OCI-LY3 (cell line): ENCODE measurements at regions not wholly inside any gene's neighbourhood (a gene's known extent, or its start where the extent isn't known, plus 50 kb on each side); places are given as distances from the start of the nearest gene placed in this dataset.

Experiments used
- H2AFZ ChIP-seq: fragments of 200-600, 300-600 bp; shearing (Covaris generic); 2 replicates; pipeline ENCODE4 v1.6.0; 2014; ENCODE audit warnings: antibody characterized with exemption, low read depth, low read length
- H3K27ac ChIP-seq: fragments of 200-600, 300-600 bp; sonication (generic); 2 replicates; pipeline ENCODE4 v1.5.1; 2014; ENCODE audit warnings: mild to moderate bottlenecking, low read length, moderate library complexity, mixed read lengths
- H3K27me3 ChIP-seq: fragments of 200-600, 300-600 bp; sonication (generic); 2 replicates; pipeline ENCODE4 v1.6.1; 2014; ENCODE audit warnings: low read depth, low read length, mixed read lengths
- H3K36me3 ChIP-seq: fragments of 200-600, 300-600 bp; sonication (generic); replicated peaks from 2 replicates; pipeline ENCODE3; 2014; ENCODE audit warnings: low read depth, low read length, mixed read lengths
- H3K4me1 ChIP-seq: fragments of 300-600, 200-600 bp; sonication (generic); 2 replicates; pipeline ENCODE4 v1.6.1; 2014; ENCODE audit warnings: low read length, mixed read lengths
- H3K4me2 ChIP-seq: fragments of 200-600, 300-600 bp; sonication (generic); 2 replicates; pipeline ENCODE4 v1.6.1; 2014; ENCODE audit warnings: low read length, mixed read lengths
- H3K4me3 ChIP-seq: fragments of 300-600, 200-600 bp; sonication (generic); 2 replicates; pipeline ENCODE4 v1.5.1; 2014; ENCODE audit warnings: antibody characterized with exemption, mild to moderate bottlenecking, low read length, moderate library complexity
- H3K79me2 ChIP-seq: fragments of 300-600, 200-600 bp; shearing (Covaris generic); 2 replicates; pipeline ENCODE4 v1.6.1; 2014; ENCODE audit warnings: mild to moderate bottlenecking, low read length, mixed read lengths
- H3K9ac ChIP-seq: fragments of 300-600, 200-600 bp; shearing (Covaris generic); 2 replicates; pipeline ENCODE4 v1.6.0; 2014; ENCODE audit warnings: mild to moderate bottlenecking, low read length, moderate library complexity
- H3K9me3 ChIP-seq: fragments of 200-600, 300-600 bp; shearing (Covaris generic); 2 replicates; pipeline ENCODE4 v1.6.1; 2014; ENCODE audit warnings: low read length, mixed read lengths; ENCODE audit not compliant: insufficient read depth
- H4K20me1 ChIP-seq: fragments of 200-600, 300-600 bp; sonication (generic); 2 replicates; pipeline ENCODE4 v1.6.1; 2016; ENCODE audit warnings: low read length, mixed read lengths; ENCODE audit not compliant: insufficient read depth
- EZH2phosphoT487 ChIP-seq: fragments of 200-600 bp; shearing (Covaris generic); IDR thresholded peaks from 2 replicates; pipeline ENCODE4 v1.6.1; 2018; ENCODE audit warnings: antibody characterized with exemption, mixed run types, low read depth
- TF ChIP-seq, protein P1 (sequence below): fragments of 200-600, 300-600 bp; sonication (generic); IDR thresholded peaks from 2 replicates; pipeline ENCODE4 v1.5.1; 2014; ENCODE audit warnings: antibody characterized with exemption, low read length, low read depth

DNA sequence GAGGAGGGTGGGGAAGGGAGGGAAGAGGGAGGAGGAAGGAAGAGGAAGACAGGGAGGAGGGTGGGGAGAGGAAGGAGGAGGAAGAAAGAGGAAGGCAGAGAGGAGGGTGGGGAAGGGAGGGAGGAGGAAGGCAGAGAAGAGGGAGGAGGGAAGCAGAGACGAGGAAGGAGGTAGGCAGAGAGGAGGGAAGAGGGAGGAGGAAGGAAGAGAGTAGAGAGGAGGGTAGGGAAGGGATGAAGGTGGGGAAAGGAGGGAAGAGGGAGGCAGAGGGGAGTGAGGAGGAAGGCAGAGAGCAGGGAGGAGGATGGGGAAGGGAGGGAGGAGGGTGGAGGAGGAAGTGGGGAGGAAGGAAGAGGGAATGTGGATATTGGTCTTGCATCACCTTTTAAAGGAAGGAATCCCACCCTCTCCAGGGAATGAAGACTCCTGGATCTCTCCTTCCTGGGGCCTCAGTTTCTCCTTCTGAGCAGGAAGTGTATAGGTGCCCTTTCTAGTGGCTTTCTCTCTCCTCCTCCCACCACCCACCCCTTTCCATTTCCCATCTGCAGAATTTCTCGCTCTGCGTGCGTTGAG, 188.9 kb upstream of the ZNF618 start:
- Histone ChIP-seq H3K4me2 (no peak overlapping the region), H2AFZ (no peak overlapping the region), H3K9me3 (0 out of 2 replicates have a peak, but pooled peaks cover 2% of the 10 kb centered on the region), H3K36me3 (peaks cover 5% of the 10 kb centered on the region), H3K9ac (no peak overlapping the region), H3K79me2 (no peaks in the 10 kb centered on the region), H3K4me1 (peaks cover 14% of the 10 kb centered on the region), H3K27me3 (peaks cover under 1% of the 10 kb centered on the region; the same call in 1 of the 2 replicates), H3K4me3 (no peak overlapping the region), H4K20me1 (no peaks in the 10 kb centered on the region), H3K27ac (no peak overlapping the region)
- no peak for TF ChIP-seq EZH2phosphoT487
- TF ChIP-seq, protein P1, sequence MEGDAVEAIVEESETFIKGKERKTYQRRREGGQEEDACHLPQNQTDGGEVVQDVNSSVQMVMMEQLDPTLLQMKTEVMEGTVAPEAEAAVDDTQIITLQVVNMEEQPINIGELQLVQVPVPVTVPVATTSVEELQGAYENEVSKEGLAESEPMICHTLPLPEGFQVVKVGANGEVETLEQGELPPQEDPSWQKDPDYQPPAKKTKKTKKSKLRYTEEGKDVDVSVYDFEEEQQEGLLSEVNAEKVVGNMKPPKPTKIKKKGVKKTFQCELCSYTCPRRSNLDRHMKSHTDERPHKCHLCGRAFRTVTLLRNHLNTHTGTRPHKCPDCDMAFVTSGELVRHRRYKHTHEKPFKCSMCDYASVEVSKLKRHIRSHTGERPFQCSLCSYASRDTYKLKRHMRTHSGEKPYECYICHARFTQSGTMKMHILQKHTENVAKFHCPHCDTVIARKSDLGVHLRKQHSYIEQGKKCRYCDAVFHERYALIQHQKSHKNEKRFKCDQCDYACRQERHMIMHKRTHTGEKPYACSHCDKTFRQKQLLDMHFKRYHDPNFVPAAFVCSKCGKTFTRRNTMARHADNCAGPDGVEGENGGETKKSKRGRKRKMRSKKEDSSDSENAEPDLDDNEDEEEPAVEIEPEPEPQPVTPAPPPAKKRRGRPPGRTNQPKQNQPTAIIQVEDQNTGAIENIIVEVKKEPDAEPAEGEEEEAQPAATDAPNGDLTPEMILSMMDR = no peak

DNA sequence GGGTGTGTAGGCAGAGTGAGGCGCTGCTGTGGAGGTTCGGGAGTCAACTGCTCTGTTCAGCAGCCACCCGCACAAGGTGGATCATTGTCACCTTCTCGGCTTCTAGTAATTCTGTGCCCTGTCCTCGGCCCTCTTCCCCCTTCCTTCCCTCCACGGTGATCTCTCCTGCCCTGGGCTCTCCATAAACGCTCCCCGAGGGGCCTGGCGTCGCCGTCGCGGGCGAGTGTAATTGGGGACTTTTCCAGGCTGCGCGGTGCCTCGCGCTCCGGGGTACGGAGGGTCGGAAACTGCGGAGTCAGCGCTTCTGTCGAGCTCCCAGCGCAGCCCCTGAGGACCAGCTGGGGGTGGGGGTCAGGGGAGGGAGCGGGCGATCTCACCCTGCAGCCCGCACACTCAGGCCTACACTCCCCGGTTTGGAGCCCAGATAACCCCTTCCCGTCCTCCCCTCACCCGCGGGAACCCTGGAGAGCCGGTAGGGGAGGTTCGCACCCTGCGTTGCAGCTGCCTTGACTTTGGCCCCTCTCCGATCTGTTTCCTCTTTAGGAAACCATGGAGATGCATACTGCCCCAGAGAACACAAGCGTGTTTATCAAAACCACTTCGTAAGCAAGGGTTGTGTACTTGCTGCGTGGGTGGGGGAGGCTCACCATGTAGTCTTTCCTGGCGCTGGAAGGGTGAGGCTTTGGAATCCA, 188.3 kb upstream of the ZNF618 start:
- Histone ChIP-seq H3K4me3 (no peak overlapping the region), H3K79me2 (no peaks in the 10 kb centered on the region), H3K36me3 (peaks cover 5% of the 10 kb centered on the region), H3K9me3 (0 out of 2 replicates have a peak, but pooled peaks cover 2% of the 10 kb centered on the region), H3K9ac (no peak overlapping the region), H3K27me3 (peaks cover 5% of the 10 kb centered on the region; the same call in 1 of the 2 replicates), H2AFZ (no peak overlapping the region), H4K20me1 (no peaks in the 10 kb centered on the region), H3K4me1 (peaks cover 11% of the 10 kb centered on the region), H3K4me2 (no peak overlapping the region), H3K27ac (no peak overlapping the region)
- TF ChIP-seq, protein P1 = no peak
- TF ChIP-seq EZH2phosphoT487 = no peak

DNA sequence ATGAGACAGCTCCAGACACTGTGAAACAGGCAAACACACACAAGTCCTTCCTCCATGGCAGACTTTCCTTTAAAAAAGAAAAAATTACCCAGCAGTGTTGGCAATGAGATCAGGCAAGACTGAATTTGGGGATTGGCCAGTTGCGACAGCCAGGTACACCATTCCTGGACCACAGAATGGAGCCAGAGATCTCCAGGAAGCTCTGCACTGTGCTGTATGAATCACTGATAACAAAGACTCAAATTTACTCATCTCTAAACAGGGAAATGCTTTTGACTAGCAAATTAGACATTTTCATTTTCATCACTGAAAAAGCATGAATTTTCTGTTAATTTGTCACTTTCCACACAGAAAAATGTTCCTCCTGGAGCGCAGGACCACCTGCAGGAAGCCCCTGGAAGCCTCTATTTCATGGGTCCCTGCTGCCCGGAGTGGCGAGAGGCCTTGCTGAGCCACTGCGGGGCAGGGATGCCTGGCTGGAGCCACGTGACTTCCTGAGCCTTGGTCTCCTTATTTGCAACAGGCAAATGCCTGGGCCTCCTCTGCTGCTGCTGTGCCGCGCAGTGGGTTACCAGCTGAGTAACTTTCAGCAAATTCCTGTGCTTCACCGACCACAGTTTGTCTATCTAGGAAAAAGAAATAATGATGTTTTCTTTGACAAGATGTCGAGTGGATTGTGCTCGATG, 185.9 kb upstream of the ZNF618 start:
- Histone ChIP-seq H2AFZ (no peak overlapping the region), H3K4me3 (no peak overlapping the region), H3K27ac (no peak overlapping the region), H3K4me2 (peak overlapping the region; percentile 28; the same call in 1 of the 2 replicates), H3K4me1 (peaks cover 11% of the 10 kb centered on the region), H3K36me3 (peaks cover 5% of the 10 kb centered on the region), H3K79me2 (no peaks in the 10 kb centered on the region), H3K27me3 (peaks cover 20% of the 10 kb centered on the region), H3K9me3 (0 out of 2 replicates have a peak, but pooled peaks cover 2% of the 10 kb centered on the region), H4K20me1 (no peaks in the 10 kb centered on the region), H3K9ac (no peak overlapping the region)
- no peak for TF ChIP-seq EZH2phosphoT487

DNA sequence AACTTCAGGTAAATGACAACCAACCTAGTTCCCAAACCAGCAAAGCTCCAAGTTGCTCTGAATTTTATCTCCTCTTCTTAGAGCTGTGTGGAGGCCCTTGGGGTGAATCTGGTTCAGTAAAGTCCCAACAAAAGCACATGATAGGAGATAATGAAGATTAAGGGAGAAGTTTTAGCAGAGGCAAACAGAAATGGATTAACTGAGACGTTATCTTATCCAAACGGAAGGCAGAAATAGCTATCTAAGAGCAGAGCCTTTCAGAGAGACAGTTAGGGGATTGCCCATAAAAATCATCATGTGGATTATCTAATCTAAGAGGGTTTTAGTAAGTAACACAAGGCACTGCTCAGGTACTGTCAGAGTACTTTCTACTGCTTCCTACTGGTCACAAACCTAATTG, 183.9 kb upstream of the ZNF618 start:
- no peaks in the 10 kb centered on the region for H4K20me1 ChIP-seq
- no peak overlapping the region for H3K9ac ChIP-seq
- no peak overlapping the region for H2AFZ ChIP-seq
- no peak overlapping the region for H3K4me3 ChIP-seq
- no peak for TF ChIP-seq EZH2phosphoT487
- TF ChIP-seq, protein P1 = no peak
- no peak overlapping the region for H3K4me2 ChIP-seq
- no peaks in the 10 kb centered on the region for H3K36me3 ChIP-seq
- peaks cover 29% of the 10 kb centered on the region for H3K27me3 ChIP-seq
- H3K4me1 ChIP-seq = peaks cover 9% of the 10 kb centered on the region; the same call in 1 of the 2 replicates
- no peaks in the 10 kb centered on the region for H3K9me3 ChIP-seq
- H3K27ac ChIP-seq = no peak overlapping the region
- no peaks in the 10 kb centered on the region for H3K79me2 ChIP-seq
